ENCODE measurements at regions not wholly inside any gene's neighbourhood (a gene's known extent, or its start where the extent isn't known, plus 50 kb on each side); places are given as distances from the start of the nearest gene placed in this dataset.

DNA sequence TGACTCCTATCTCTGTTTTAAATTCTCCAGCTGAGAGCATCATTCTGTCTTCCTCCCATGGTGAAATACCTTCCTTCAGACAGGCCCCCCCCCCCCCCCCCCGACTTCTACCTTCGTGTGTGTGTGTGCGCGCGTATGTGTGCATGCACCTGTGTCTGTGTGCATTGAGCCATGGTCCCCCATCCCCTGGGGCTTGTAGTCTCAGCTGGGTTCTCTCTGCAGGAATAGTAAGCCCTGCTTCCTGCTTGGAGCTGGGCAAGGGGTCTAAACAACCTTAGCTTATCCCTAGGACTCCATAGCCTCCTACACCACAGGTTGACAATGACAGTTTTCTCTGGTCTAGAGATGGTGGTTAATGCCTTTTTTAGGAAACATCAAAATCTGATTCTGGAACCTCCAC lies 427.5 kb upstream of the KLHL29 start:
- TF ChIP-seq ZFP37 (tag by site-specific recombination; IDR thresholded peaks at IDR 0.05): no peak
- TF ChIP-seq BCL6B (tag by site-specific recombination; IDR thresholded peaks at IDR 0.05): no peak
- no peak for TF ChIP-seq ZNF629 (tag by site-specific recombination; IDR thresholded peaks at IDR 0.05)
- TF ChIP-seq ZNF37A (tag by site-specific recombination; IDR thresholded peaks at IDR 0.05): no peak
- TF ChIP-seq ZNF211 (tag by site-specific recombination; IDR thresholded peaks at IDR 0.05; ENCODE audit: low read depth): no peak
- no peak for TF ChIP-seq ZNF664 (tag by site-specific recombination; IDR thresholded peaks at IDR 0.05)
- no peak for TF ChIP-seq KLF7 (tag by site-specific recombination; IDR thresholded peaks at IDR 0.05; ENCODE audit: borderline replicate concordance)
- no peak for TF ChIP-seq ZIC2 (tag by site-specific recombination; IDR thresholded peaks at IDR 0.05)
- Histone ChIP-seq H3K4me1 (ENCODE audit: control insufficient read depth, insufficient read depth, low read length) (no peaks in the 10 kb centered on the region), H3K36me3 (ENCODE audit: control insufficient read depth in 2 of 2, insufficient read depth in 1 of 2, low read length in 2 of 2) (no peaks in the 10 kb centered on the region), H3K27ac (ENCODE audit: extremely low read depth, low read depth, low read length) (no peak overlapping the region), H3K9me3 (ENCODE audit: control insufficient read depth, insufficient read depth, low read depth, low read length) (no peaks in the 10 kb centered on the region), H3K4me3 (ENCODE audit: low read depth, low read length) (no peak overlapping the region)
- ChIA-PET CTCF (interaction anchor here (0.6 kb wide), 1 partner anchor 82 kb away, joined by 5 read pairs; no protein-coding TSS in a partner anchor), POLR2A (no interaction called here)

- no peaks in the 10 kb centered on the region for H3K9me3 ChIP-seq (ENCODE audit: control insufficient read depth, insufficient read depth, low read depth, low read length)
- no peaks in the 10 kb centered on the region for H3K36me3 ChIP-seq (ENCODE audit: control insufficient read depth in 2 of 2, insufficient read depth in 1 of 2, low read length in 2 of 2)
- H3K4me1 ChIP-seq (ENCODE audit: control insufficient read depth, insufficient read depth, low read length): no peaks in the 10 kb centered on the region
- TF ChIP-seq, protein P1, sequence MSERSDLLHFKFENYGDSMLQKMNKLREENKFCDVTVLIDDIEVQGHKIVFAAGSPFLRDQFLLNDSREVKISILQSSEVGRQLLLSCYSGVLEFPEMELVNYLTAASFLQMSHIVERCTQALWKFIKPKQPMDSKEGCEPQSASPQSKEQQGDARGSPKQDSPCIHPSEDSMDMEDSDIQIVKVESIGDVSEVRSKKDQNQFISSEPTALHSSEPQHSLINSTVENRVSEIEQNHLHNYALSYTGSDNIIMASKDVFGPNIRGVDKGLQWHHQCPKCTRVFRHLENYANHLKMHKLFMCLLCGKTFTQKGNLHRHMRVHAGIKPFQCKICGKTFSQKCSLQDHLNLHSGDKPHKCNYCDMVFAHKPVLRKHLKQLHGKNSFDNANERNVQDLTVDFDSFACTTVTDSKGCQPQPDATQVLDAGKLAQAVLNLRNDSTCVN (tag by site-specific recombination; optimal IDR thresholded peaks at IDR 0.05): no peak
- TF ChIP-seq ZNF140 (tag by site-specific recombination; IDR thresholded peaks at IDR 0.05) (no peak), ZNF280D (tag by site-specific recombination; IDR thresholded peaks at IDR 0.05) (no peak), REPIN1 (tag by site-specific recombination; IDR thresholded peaks at IDR 0.05; ENCODE audit: low read depth) (no peak), ZNF768 (tag by site-specific recombination; IDR thresholded peaks at IDR 0.05) (no peak)
- POLR2A ChIA-PET: no interaction called here
- H3K27ac ChIP-seq (ENCODE audit: extremely low read depth, low read depth, low read length): no peak overlapping the region
- no peak overlapping the region for H3K4me3 ChIP-seq (ENCODE audit: low read depth, low read length)
- CTCF ChIA-PET: no interaction called here
Measured at GRCh38 chr2:22958308-22958707, 426.7 kb upstream of the KLHL29 start.

- ChIA-PET CTCF (no interaction called here), POLR2A (no interaction called here)
- no peak overlapping the region for H3K27ac ChIP-seq (ENCODE audit: extremely low read depth, low read depth, low read length)
- no peaks in the 10 kb centered on the region for H3K36me3 ChIP-seq (ENCODE audit: control insufficient read depth in 2 of 2, insufficient read depth in 1 of 2, low read length in 2 of 2)
- no peaks in the 10 kb centered on the region for H3K9me3 ChIP-seq (ENCODE audit: control insufficient read depth, insufficient read depth, low read depth, low read length)
- no peak overlapping the region for H3K4me3 ChIP-seq (ENCODE audit: low read depth, low read length)
- H3K4me1 ChIP-seq (ENCODE audit: control insufficient read depth, insufficient read depth, low read length): no peaks in the 10 kb centered on the region
- TF ChIP-seq GLI4 (tag by site-specific recombination; IDR thresholded peaks at IDR 0.05) (no peak), EGR2 (tag by site-specific recombination; IDR thresholded peaks at IDR 0.05; ENCODE audit: low read depth) (no peak), TSHZ1 (tag by site-specific recombination; IDR thresholded peaks at IDR 0.05; ENCODE audit: borderline replicate concordance) (no peak), ZNF223 (tag by site-specific recombination; IDR thresholded peaks at IDR 0.05) (no peak), ZNF624 (tag by site-specific recombination; IDR thresholded peaks at IDR 0.05) (no peak), BCL11B (tag by site-specific recombination; IDR thresholded peaks at IDR 0.05; ENCODE audit: low read depth) (no peak), PBX3 (CRISPR knock-in tag; IDR thresholded peaks at IDR 0.05) (no peak), ZNF626 (tag by site-specific recombination; IDR thresholded peaks at IDR 0.05) (no peak)
- TF ChIP-seq, protein P2, sequence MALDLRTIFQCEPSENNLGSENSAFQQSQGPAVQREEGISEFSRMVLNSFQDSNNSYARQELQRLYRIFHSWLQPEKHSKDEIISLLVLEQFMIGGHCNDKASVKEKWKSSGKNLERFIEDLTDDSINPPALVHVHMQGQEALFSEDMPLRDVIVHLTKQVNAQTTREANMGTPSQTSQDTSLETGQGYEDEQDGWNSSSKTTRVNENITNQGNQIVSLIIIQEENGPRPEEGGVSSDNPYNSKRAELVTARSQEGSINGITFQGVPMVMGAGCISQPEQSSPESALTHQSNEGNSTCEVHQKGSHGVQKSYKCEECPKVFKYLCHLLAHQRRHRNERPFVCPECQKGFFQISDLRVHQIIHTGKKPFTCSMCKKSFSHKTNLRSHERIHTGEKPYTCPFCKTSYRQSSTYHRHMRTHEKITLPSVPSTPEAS (tag by site-specific recombination; IDR thresholded peaks at IDR 0.05): no peak
Measured at GRCh38 chr2:22967756-22968155, 417.2 kb upstream of the KLHL29 start.

Data from HEK293 (cell line).